NCI-H1105 treated with DMSO at 0.1 percent for 48 hours (cell line): ENCODE measurements at regions not wholly inside any gene's neighbourhood (a gene's known extent, or its start where the extent isn't known, plus 50 kb on each side); places are given as distances from the start of the nearest gene placed in this dataset.

Experiments used
- DNase-seq: peaks from one replicate; lab custom pipeline; 2025; lab: John Stamatoyannopoulos, UW

DNA sequence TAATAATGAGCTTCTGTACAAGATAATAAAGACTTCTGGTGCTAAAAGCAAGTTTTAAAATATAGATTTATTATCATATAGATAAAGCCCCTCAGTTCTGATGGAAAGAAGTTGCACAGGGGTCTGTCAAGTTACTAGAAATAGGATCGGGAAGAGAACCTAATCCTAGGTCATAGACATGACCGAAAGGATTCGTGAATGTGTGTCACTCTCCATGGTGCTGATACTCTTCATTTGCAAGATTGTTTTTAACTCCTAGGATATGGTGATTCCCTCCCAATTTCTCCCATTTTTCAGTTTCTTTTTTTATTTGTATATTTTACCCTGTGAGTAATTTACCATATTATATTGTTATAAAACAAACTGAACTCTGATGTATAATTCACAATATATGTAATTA is 58.9 kb upstream of the CTNNA2 start:
- no peak for DNase-seq

DNA sequence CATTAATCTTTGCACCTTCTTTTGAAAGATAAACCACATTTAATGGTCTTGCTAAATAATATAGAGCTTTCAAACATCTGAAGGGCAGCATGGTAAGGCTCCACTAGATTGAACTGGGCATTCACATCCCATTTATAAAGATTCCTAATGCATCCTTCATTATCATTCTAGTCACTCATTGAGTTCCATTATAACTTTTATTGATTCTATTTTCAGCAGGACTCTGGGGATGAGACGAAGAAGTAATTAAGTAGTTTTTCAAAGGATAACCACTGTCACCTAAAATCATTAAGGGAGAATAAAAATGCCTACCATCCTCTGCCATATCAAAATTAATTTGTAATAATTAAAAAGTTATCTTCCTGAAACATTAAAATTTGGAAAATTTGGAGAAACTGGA is 60.2 kb upstream of the CTNNA2 start:
- DNase-seq, result no peak

DNA sequence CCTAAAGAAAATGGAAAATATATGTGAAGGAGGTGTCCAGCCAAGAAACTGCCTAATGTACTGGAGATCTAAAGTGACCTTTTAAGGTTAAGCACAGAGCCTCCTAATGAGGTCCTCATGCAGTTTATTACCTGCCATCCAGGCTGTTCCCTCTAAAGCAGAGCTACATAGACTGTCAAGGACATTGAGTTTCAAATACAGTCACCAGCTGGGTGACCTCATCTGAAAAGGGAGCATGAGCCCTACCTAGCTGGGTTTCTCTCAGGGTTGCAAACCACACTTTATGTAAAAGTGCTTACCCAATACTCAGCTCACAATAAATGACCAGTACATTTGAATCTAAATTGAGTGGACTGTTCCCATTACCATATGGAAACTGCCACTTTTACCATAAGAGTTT is 65.4 kb upstream of the CTNNA2 start:
- DNase-seq, result no peak

GRCh38 chr2:79446313-79446712 is 66.5 kb upstream of the CTNNA2 start:
- no peak for DNase-seq

GRCh38 chr2:79437433-79438267 is 75.2 kb upstream of the CTNNA2 start:
- no peak for DNase-seq

DNA sequence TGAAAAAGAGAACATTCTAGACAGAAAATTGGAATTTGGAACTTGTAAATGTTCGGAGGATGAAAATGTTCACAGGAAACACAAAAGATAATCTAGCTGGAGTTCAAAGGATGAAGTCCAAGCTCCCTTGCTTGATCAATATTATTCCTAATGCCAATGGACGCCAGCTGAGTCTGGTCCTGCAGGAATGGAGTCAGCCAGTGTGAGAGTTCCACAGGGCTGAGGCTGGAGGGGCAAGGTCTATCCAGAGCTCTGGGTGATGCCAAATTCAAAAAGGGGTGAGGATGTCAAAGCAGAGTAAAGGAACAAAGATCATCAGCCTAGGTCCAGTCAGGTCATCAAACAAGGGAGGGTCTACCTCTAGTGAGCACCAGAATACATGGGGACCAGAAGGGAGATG is 78.5 kb upstream of the CTNNA2 start:
- no peak for DNase-seq

DNA sequence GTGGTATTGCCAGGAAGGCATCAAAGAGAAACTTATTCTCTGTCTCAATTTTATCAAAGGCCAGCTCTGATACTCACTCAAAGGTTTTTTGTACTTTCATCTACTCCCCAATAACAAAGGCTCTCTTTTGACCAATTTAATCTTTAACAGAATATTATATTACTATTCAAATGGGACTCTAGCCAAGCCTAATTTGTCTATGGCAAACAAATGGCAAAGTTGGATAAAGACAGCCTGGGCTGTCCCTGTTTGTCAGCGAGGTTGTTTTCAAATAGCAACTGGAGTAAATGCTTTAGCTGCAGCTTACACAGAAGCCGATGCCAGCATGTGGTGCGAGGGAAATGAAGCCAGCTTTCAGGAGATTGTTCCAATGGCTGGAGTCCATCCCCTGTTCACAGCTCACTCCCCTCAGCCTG is 80.1 kb upstream of the CTNNA2 start:
- no peak for DNase-seq

GRCh38 chr2:79428745-79429144 is 84.1 kb upstream of the CTNNA2 start:
- DNase-seq, result no peak

DNA sequence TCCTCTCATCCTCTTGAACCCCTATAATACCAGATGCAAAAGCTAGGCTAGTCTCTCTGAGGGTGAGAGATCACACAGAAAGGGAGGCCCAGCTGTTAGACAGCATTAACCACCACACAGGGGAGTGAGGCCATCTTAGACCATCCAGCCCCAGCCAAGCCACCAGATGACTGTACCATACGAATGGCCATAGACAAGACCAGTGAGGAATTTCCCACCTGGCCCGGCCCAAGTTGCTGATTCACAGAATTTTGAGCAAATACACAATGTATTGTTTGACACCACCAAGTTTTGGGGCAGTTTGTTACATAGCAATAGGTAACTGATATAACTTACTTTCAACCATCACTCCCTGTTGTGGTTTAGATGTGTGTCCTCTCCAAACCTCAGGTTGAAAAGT is 98.2 kb upstream of the CTNNA2 start:
- DNase-seq, result no peak

- no peak for DNase-seq
These were observed 118.4 kb upstream of the CTNNA2 start for GRCh38 chr2:79394485-79394859.

- DNase-seq, result peak; percentile 60
These were observed 118.9 kb upstream of the CTNNA2 start for GRCh38 chr2:79393806-79394484.

GRCh38 chr2:79393107-79393685 is 119.7 kb upstream of the CTNNA2 start:
- DNase-seq, result no peak

GRCh38 chr2:79389481-79389880 is 123.4 kb upstream of the CTNNA2 start:
- peak; percentile 6 for DNase-seq

GRCh38 chr2:79388024-79388423 is 124.8 kb upstream of the CTNNA2 start:
- DNase-seq, result no peak

- DNase-seq, result no peak
These were observed 125.4 kb upstream of the CTNNA2 start for GRCh38 chr2:79387431-79387830.

DNA sequence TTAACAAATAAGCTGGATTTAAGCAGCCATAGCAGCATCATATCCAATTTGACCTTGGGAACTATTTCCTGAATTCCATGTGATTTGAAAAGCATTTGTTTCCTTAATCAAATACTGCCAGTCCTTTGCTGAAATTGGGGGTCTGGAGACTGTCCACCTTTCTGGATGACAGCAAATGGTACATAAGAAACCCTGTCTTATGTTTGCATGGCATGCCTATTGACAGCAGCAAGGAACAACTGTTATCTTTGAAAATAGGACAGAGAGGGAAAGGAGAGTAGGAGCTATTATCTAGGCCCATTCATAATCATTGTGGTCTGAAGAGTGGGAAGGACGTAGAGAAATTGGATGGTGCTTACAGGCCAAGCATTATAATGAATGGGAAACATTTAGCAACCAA is 129.2 kb upstream of the CTNNA2 start:
- DNase-seq, result no peak

- DNase-seq, result no peak
These were observed 137.0 kb upstream of the CTNNA2 start for GRCh38 chr2:79375817-79376216.

GRCh38 chr2:79373358-79374130 is 139.3 kb upstream of the CTNNA2 start:
- no peak for DNase-seq

GRCh38 chr2:79370976-79371538 is 141.8 kb upstream of the CTNNA2 start:
- DNase-seq, result no peak

DNA sequence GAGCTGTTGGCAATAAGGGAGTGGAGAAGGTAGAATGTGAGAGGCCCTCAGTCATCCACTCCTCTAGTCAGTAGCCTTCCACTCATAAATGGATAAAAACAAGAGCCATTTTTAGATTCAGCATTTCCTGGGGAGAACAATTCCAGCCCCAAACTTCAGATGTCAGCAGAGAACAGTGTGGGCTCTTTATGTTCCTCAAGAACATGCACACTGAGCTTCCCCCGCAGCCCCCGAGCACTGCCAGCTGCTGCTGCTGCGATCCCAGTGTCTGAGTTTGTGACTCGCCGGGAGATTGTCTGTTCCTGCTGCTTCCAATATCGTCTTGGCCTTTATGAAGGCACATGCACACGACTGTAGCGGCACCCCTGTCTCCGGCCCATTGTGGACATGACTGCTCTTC is 143.7 kb upstream of the CTNNA2 start:
- peak; percentile 0 for DNase-seq

DNA sequence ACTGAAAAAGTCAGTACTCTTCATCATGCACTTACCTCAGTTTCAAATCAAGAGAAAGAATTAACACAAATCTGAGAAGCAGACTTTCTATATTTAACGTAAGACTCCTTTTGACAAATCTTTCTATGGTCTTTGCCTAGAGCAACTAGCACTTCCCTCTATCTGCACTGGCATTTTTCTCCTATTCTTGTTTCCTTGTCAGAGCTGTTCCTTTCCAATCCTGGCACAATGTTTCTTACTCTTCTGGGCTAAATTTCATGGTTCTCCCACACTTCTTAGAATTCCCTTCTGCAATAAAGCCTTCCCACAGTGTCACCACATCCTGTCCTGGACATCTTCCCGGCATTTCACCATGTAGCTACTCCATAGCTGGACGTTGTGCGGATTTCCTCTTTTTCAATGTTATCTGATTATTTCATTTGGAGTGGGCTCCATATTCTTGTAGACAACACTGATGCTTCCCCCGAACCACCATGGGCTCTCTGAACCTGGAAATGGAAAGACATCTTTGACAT is 144.7 kb upstream of the CTNNA2 start:
- no peak for DNase-seq

DNA sequence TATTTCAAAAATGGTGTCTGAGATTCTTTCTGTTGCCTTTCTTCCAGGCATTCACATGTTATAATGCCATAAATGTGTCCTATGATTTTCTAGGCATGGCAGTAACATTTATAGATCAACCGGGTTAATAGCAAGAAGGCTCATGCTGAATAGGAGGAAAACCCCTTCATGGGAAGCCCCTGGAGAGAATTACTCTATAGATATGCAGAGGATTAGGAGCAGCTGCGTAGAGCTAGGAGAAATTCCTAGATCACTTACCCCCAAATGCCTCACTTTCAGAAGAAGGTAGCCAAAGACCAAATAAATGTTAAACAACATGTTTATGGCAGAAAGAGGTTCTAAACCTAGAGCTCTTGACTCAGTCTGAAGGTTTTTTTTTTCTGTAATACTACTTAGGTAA is 153.4 kb upstream of the CTNNA2 start:
- DNase-seq, result no peak
